Activated naive CD8-positive, alpha-beta T cell (primary cell): ENCODE measurements at regions not wholly inside any gene's neighbourhood (a gene's known extent, or its start where the extent isn't known, plus 50 kb on each side); places are given as distances from the start of the nearest gene placed in this dataset.

Experiments
- H3K27ac Mint-ChIP-seq: one replicate; pipeline ENCODE4 v1.8.0; 2021; ENCODE audit warnings: mixed read lengths
- H3K27me3 Mint-ChIP-seq: one replicate; pipeline ENCODE4 v1.8.0; 2021; ENCODE audit warnings: mixed read lengths
- H3K36me3 Mint-ChIP-seq: one replicate; pipeline ENCODE4 v1.8.0; 2021; ENCODE audit warnings: mixed read lengths
- H3K4me1 Mint-ChIP-seq: one replicate; pipeline ENCODE4 v1.8.0; 2021; ENCODE audit warnings: low read depth, mixed read lengths
- H3K4me3 Mint-ChIP-seq: one replicate; pipeline ENCODE4 v1.8.0; 2021; ENCODE audit warnings: mild to moderate bottlenecking, mixed read lengths
- H3K9me3 Mint-ChIP-seq: one replicate; pipeline ENCODE4 v1.8.0; 2021; ENCODE audit warnings: low read depth, mixed read lengths

- H3K36me3 Mint-ChIP-seq: no peaks in the 10 kb centered on the region
- no peak overlapping the region for H3K4me3 Mint-ChIP-seq
- no peak overlapping the region for H3K27ac Mint-ChIP-seq
- H3K9me3 Mint-ChIP-seq: no peaks in the 10 kb centered on the region
- H3K4me1 Mint-ChIP-seq: no peaks in the 10 kb centered on the region
- no peaks in the 10 kb centered on the region for H3K27me3 Mint-ChIP-seq
Measured at GRCh38 chr3:64311424-64312061, 86.3 kb upstream of the PRICKLE2 start.

DNA sequence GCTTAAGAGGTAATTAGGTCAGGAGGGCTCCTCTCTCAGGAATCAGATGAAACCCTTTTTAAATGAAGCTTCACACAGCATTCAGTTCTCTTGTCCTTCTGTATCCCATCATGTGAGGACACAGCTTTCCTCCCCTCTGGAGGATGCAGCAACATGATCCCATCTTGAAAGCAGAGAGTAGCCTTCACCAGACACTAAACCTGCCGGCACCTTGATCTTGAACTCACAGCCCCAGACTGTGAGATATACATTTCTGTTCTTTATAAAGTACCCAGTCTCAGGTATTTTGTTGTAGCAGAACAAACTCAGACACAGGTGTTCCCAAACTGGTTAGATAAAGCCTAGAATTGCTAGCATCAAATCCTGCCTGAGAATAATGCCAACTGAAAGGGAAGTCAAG lies 83.7 kb upstream of the PRICKLE2 start:
- Mint-ChIP-seq H3K4me1 (no peaks in the 10 kb centered on the region), H3K27ac (no peak overlapping the region), H3K9me3 (no peaks in the 10 kb centered on the region), H3K36me3 (no peaks in the 10 kb centered on the region), H3K4me3 (no peak overlapping the region), H3K27me3 (no peaks in the 10 kb centered on the region)

DNA sequence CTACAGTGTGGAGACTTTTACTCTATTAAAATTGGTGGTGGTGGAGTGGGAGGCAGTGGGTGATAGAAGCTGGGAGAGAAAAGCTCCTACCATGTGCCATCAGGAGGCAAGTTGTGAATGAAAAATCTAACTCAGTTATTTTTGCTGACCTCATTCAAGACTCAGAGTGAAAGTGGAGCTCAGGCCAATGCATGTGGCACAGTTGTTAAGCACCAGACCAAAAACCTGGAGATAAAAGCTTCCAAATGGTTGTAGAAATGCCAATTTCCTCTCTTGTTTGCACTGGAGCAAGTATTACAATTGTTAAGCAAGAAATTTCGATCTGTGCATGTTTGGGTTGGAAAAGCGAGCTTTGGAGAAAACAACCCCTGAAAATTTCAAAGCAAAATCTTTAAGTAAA lies 81.5 kb upstream of the PRICKLE2 start:
- no peak overlapping the region for H3K4me3 Mint-ChIP-seq
- H3K27ac Mint-ChIP-seq: no peak overlapping the region
- H3K4me1 Mint-ChIP-seq: no peaks in the 10 kb centered on the region
- H3K9me3 Mint-ChIP-seq: no peaks in the 10 kb centered on the region
- H3K36me3 Mint-ChIP-seq: no peaks in the 10 kb centered on the region
- H3K27me3 Mint-ChIP-seq: no peaks in the 10 kb centered on the region

DNA sequence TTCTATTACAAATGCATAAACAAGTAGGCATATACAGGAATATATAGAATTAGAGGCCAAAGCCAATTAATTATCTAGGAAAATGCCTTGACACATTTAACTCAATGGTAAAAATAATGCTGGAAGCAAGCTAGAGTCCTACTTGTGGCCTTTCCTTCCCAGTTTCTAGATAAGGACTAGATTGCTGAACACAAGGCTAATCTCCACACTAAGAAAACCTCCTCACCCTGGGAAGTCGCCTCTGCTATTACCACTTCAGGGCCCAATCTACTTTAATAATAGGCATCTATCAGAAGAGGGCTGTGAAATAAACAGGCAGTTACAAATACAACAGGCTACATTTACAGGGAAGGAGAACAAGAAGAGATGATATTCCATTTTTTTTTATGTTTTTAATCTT lies 80.5 kb upstream of the PRICKLE2 start:
- Mint-ChIP-seq H3K4me1 (no peaks in the 10 kb centered on the region), H3K36me3 (no peaks in the 10 kb centered on the region), H3K27me3 (no peaks in the 10 kb centered on the region), H3K4me3 (no peak overlapping the region), H3K27ac (no peak overlapping the region), H3K9me3 (peaks cover 3% of the 10 kb centered on the region)

- Mint-ChIP-seq H3K4me1 (no peaks in the 10 kb centered on the region), H3K27ac (no peak overlapping the region), H3K27me3 (no peaks in the 10 kb centered on the region), H3K4me3 (no peak overlapping the region), H3K9me3 (peaks cover 3% of the 10 kb centered on the region), H3K36me3 (no peaks in the 10 kb centered on the region)
Measured at GRCh38 chr3:64304828-64305410, 79.7 kb upstream of the PRICKLE2 start.

DNA sequence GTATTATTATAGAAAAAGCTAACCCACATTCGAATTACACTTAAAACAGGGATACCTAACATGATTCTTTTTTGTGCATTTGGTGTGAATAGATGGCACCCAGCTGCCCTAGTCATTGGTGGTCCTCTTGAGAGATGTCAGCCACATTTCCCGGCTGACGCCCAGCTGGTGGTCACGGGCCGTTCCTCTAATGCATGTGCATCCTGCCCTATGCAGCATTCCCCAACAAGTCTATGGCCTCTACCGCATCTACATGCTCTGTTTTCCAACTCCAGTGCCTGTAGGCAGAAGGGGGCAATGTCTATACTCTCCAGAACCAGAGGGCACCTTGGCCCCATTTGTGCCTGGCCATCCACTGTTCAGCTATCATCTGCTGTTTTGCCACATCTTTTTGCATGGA lies 78.6 kb upstream of the PRICKLE2 start:
- H3K36me3 Mint-ChIP-seq: no peaks in the 10 kb centered on the region
- H3K4me1 Mint-ChIP-seq: no peaks in the 10 kb centered on the region
- no peaks in the 10 kb centered on the region for H3K27me3 Mint-ChIP-seq
- H3K27ac Mint-ChIP-seq: no peak overlapping the region
- no peak overlapping the region for H3K4me3 Mint-ChIP-seq
- peaks cover 3% of the 10 kb centered on the region for H3K9me3 Mint-ChIP-seq

DNA sequence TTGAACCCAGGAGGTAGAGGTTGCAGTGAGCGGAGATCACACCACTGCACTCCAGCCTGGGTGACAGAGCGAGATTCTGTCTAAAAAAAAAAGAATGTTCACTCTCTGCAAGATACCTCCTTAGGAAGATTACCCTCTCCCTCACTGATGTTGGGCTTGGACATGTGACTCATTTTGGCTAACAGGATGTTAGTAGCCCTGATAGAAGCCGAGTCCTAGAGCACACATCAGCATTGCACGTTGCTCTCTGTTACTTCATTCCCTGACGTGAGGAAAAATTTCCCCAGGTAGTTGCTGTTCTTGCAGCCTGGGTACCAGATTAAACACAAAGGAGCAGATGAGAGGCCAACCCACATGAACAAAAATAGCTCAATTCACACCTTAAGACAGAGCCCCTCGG lies 78.1 kb upstream of the PRICKLE2 start:
- Mint-ChIP-seq H3K36me3 (no peaks in the 10 kb centered on the region), H3K4me3 (no peak overlapping the region), H3K27me3 (no peaks in the 10 kb centered on the region), H3K4me1 (no peaks in the 10 kb centered on the region), H3K27ac (no peak overlapping the region), H3K9me3 (peaks cover 3% of the 10 kb centered on the region)

DNA sequence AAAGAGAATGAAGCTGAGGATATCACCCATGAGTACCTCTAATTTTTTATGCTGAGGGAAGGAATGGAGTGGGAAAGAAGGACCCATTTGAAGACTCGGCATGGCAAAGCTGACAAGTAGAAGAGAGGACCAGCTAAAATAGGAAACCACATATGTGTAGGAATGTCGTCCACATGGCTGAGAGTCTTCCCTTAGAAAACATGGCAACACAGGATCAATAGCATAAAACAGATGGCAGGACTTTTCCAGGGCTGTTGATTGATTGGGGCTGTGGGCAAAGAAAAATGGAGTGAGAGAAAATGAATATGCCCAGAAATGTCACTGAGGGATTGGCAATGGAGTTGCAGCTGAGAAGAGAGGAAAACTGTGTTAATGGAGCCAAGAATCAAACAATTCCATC lies 76.2 kb upstream of the PRICKLE2 start:
- H3K4me1 Mint-ChIP-seq: no peaks in the 10 kb centered on the region
- H3K27me3 Mint-ChIP-seq: no peaks in the 10 kb centered on the region
- no peak overlapping the region for H3K4me3 Mint-ChIP-seq
- H3K27ac Mint-ChIP-seq: no peak overlapping the region
- peaks cover 3% of the 10 kb centered on the region for H3K9me3 Mint-ChIP-seq
- no peaks in the 10 kb centered on the region for H3K36me3 Mint-ChIP-seq

DNA sequence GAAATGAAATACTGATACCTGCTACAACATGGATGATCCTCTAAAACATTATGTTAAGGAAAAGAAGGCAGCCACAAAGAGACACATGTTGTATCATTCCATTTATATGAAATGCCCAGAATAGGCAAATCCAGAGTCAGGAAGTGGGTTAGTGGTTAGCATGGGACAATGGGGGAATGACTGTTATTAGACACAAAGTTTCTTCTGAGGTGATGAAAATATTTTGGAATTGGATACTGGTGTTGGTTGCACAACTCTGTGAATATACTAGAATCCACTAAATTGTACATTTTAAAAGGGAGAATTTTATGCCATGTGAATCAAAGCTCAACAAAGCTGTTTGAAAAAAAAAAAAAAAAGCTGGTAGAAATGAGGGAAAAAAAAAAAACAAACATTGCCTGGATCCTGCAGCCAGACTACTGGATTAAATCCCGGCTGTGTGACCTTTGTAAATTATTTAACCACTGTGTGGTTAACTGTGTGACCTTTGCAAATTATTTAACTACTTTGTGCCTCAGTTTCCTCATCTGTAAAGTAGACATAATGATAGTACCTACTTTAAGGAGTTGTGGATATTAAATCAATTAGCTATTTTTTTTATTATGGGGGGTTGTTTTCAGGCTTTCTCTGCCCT lies 75.6 kb upstream of the PRICKLE2 start:
- Mint-ChIP-seq H3K27ac (no peak overlapping the region), H3K4me1 (no peaks in the 10 kb centered on the region), H3K9me3 (peaks cover 3% of the 10 kb centered on the region), H3K36me3 (no peaks in the 10 kb centered on the region), H3K27me3 (no peaks in the 10 kb centered on the region), H3K4me3 (no peak overlapping the region)

DNA sequence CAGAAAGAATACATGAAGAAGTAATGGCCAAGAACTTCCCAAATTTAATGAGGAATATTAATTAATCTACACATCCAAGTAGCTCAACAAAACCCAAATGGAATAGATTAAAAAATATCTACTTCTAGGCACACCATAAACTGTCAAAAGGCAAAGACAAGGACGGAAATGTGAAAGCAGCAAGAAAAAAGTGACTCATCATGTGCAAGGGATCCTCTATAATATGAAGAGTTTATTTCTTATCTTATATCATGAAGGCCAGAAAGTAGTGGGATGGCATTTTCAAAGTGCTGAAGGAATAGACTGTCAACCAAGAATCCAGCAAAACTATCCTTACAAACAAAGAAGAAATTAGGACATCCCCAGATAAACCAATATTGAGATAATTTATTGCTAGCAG lies 73.9 kb upstream of the PRICKLE2 start:
- Mint-ChIP-seq H3K4me3 (no peak overlapping the region), H3K4me1 (no peaks in the 10 kb centered on the region), H3K27ac (no peak overlapping the region), H3K9me3 (peaks cover 3% of the 10 kb centered on the region), H3K36me3 (no peaks in the 10 kb centered on the region), H3K27me3 (peaks cover 1% of the 10 kb centered on the region)

GRCh38 chr3:64297563-64297962 lies 72.3 kb upstream of the PRICKLE2 start:
- Mint-ChIP-seq H3K27ac (no peak overlapping the region), H3K4me1 (no peaks in the 10 kb centered on the region), H3K4me3 (no peak overlapping the region), H3K27me3 (peaks cover 1% of the 10 kb centered on the region), H3K9me3 (peaks cover 3% of the 10 kb centered on the region), H3K36me3 (no peaks in the 10 kb centered on the region)

- Mint-ChIP-seq H3K4me1 (no peaks in the 10 kb centered on the region), H3K36me3 (no peaks in the 10 kb centered on the region)
Measured at GRCh38 chr3:64295594-64295993, 70.3 kb upstream of the PRICKLE2 start.

DNA sequence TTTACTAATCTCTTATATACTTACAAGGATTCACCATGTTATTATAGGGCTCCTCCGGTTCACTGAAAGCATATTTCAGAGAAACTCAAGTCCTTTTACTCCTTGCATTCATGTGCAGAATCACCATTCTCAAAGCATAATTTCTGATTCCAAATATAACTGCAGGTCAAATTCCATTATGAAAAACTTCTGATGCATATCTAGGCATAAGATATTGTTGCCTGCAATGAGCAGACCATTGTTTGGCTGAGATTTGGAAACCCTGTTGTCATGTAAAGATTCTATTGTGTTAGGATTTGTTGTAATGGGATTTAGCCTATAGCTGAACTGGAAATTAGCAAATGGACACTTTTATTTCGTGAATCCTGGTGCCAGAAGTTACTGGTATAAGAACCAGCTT lies 69.5 kb upstream of the PRICKLE2 start:
- Mint-ChIP-seq H3K27ac (no peak overlapping the region), H3K4me1 (no peaks in the 10 kb centered on the region), H3K36me3 (no peaks in the 10 kb centered on the region), H3K4me3 (no peak overlapping the region), H3K9me3 (no peaks in the 10 kb centered on the region), H3K27me3 (peaks cover 1% of the 10 kb centered on the region)

More at GRCh38 chr3:64295594-64295993, 70.3 kb upstream of the PRICKLE2 start:
- peaks cover 1% of the 10 kb centered on the region for H3K27me3 Mint-ChIP-seq
- no peaks in the 10 kb centered on the region for H3K9me3 Mint-ChIP-seq
- no peak overlapping the region for H3K27ac Mint-ChIP-seq
- H3K4me3 Mint-ChIP-seq: no peak overlapping the region

- Mint-ChIP-seq H3K27ac (no peak overlapping the region), H3K4me1 (no peaks in the 10 kb centered on the region), H3K4me3 (no peak overlapping the region), H3K9me3 (no peaks in the 10 kb centered on the region), H3K36me3 (no peaks in the 10 kb centered on the region), H3K27me3 (peaks cover 1% of the 10 kb centered on the region)
Measured at GRCh38 chr3:64293121-64293520, 67.9 kb upstream of the PRICKLE2 start.

DNA sequence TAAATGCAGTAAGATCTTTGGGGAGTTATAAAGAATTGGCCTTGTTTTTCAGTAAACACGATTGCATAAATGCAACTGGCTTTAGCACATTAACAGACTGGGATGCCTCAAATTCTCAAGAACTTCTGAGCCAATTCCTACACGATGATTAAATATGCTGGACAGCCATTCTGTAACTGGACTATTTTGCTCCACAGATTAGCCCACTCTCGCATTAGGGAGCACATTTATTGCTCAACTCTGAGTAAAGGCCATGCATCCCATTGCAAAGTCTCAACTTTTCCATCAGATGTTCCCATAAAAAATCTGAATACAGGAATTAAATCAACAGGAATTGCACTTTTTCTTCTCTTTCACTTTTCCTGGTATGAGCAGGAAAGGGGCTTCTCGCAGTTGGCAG lies 66.7 kb upstream of the PRICKLE2 start:
- H3K36me3 Mint-ChIP-seq: no peaks in the 10 kb centered on the region
- H3K27me3 Mint-ChIP-seq: peaks cover 1% of the 10 kb centered on the region
- H3K4me3 Mint-ChIP-seq: no peak overlapping the region
- no peaks in the 10 kb centered on the region for H3K4me1 Mint-ChIP-seq
- no peaks in the 10 kb centered on the region for H3K9me3 Mint-ChIP-seq
- no peak overlapping the region for H3K27ac Mint-ChIP-seq

DNA sequence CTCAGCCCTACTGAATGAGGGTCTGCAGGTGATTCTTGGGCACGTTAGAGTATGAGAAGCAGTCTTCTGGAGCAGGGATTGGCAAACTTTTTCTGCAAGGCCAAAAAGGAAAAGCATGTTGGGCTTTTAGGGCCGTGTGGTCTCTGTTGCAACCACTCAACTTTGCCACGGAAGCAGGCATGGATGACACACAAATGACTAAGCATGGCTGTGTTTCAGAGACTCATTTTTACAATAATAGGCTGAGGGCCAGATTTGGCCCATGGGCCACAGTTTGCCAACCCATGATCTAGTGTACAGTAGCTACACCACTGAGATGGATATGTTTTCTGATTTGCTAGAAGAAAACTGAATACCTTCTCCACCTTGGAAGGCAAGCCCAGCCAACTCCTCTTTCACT lies 66.1 kb upstream of the PRICKLE2 start:
- Mint-ChIP-seq H3K4me3 (no peak overlapping the region), H3K36me3 (no peaks in the 10 kb centered on the region), H3K9me3 (no peaks in the 10 kb centered on the region), H3K4me1 (no peaks in the 10 kb centered on the region), H3K27me3 (peaks cover 1% of the 10 kb centered on the region), H3K27ac (no peak overlapping the region)
